HG03175 (cell line): ENCODE measurements at regions not wholly inside any gene's neighbourhood (a gene's known extent, or its start where the extent isn't known, plus 50 kb on each side); places are given as distances from the start of the nearest gene placed in this dataset.

Experiments
- ATAC-seq: cut with Tn5 transposase; IDR thresholded peaks from one replicate; pipeline ENCODE4 v1.9.1; 2021; ENCODE audit warnings: mild to moderate bottlenecking, moderate library complexity; ENCODE audit not compliant: unreplicated experiment

- ATAC-seq = no peak
These were observed 657.9 kb downstream of the AJAP1 start for GRCh38 chr1:5312293-5312674.

GRCh38 chr1:5311634-5312292 lies 657.4 kb downstream of the AJAP1 start:
- ATAC-seq = no peak

- ATAC-seq = no peak
These were observed 656.7 kb downstream of the AJAP1 start for GRCh38 chr1:5311147-5311546.

GRCh38 chr1:5308249-5308648 lies 653.8 kb downstream of the AJAP1 start:
- no peak for ATAC-seq

DNA sequence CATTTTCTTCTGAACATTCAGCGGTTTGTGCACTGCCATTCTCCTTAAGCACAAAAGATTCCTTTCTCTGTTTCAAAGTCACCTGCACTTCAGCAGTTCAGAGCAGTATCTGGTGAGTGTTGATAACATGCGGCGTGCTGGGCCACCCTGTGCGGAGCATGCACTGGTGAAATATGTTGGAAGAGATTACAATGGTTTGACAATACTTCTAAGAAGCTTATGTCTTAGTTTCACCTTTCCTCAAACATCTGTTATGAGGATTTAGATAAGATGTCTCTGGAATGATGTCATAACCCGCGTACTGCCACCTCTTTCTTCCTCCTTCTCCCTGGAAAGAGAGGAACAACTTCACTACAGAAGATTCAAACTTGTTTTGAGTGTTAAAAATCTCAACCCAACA lies 650.3 kb downstream of the AJAP1 start:
- no peak for ATAC-seq

DNA sequence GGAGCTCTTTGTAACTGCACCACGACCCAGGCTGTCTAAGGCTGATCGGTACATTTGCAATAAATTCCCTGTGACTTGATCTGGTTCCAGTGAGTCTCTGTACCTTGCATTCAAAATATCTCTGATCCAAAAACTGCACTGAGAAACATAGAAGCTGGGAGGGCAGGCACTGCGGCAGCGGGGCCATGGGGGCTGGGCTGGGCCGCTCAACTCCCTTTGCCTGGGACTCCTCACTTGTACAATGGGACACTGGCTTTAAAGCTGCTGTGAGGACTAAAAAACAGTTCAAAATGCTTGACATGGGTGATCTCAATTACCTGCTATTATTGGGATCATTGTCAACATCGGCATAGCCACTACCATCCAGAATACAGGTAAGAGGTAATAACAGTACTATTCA lies 644.0 kb downstream of the AJAP1 start:
- no peak for ATAC-seq

GRCh38 chr1:5297886-5298239 lies 643.5 kb downstream of the AJAP1 start:
- no peak for ATAC-seq

GRCh38 chr1:5297180-5297885 lies 642.9 kb downstream of the AJAP1 start:
- ATAC-seq = no peak

DNA sequence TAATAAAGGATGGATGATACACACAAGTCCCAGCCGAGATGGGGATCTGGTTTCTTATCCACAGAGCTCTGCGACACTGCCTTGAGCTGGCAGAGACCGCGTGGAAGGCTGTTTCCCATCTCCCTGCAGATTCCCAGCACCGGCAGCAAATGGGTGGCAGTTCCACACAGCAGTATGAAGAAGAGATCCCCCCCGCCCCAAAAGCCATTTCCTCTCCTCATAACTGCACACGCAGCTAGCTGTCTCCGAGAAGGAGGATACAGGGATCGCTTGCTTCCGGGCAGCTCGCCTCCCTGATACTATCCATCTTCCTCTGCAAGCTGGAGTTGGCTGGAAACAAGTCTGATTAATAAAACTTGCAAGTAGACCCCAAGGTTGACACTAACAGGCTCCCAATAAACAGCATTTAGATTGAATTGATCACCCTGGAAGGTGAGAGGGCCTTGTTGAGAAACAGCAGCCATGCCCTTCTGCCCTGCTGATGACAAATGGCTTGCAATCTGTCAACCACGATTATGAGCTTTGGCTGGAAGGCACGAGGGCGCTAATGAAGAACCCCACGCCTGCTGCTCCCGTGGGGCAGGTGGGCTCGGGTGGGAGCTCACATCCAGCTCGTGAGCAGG lies 642.3 kb downstream of the AJAP1 start:
- ATAC-seq = no peak

DNA sequence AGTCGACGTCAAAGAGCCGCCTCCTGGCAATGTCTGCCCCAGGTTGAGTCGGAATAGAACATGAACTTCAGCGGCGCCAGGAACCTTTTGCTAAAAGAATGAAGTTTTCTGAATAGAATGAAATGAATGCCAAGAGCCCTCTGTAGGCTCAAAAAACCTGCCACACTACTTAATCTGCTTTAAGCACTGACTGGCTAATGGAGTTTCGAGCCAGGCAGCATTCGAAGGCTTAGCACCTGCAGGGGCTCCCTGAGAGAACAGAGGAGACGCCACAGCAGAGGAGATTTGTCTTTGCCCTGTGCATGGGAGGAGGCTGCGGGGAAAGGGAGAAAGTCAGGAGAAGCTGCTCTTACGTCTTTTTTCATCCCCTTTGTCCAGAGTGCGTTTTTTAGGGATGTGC lies 641.7 kb downstream of the AJAP1 start:
- no peak for ATAC-seq

- ATAC-seq = no peak
These were observed 637.5 kb downstream of the AJAP1 start for GRCh38 chr1:5291889-5292288.

- no peak for ATAC-seq
These were observed 633.1 kb downstream of the AJAP1 start for GRCh38 chr1:5287178-5288150.

DNA sequence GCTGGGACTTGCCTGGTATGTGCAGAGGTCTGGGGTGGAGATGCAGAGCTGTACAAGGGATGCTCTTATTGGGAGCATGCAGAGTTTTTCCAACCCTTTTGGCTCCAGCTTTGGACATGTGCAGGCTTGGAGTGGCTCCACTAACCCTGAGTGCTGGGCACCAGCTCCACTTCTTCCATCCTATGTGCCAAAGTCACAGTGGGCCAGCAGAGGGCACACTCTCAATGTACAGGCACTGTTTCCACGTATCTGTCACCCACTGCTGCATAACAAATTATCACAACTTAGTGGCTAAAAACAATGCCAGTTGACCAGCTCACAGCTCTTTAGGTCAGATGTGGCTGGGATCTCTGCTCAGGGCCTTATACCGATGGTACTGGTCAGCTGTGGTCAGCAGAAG lies 631.8 kb downstream of the AJAP1 start:
- no peak for ATAC-seq

DNA sequence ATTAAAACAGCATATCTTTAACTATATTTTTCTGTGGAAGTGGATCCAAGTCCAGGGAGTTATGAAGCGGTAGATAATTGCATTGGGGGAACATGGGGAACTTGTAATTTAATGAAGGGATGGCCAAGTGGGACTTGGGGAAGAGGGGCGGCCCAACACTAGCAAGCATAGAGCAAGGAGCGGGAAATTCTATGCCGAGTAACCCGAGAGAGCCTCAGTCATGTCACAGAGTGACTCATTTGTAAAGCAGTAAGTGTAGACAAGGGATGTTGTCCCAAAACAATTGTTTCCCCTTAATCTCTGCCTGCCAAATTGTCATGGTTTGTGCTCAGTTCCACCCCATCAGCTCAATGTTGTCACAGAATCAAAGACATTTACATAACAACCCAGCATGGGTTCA lies 620.1 kb downstream of the AJAP1 start:
- no peak for ATAC-seq

GRCh38 chr1:5273280-5274003 lies 619.0 kb downstream of the AJAP1 start:
- ATAC-seq = no peak

DNA sequence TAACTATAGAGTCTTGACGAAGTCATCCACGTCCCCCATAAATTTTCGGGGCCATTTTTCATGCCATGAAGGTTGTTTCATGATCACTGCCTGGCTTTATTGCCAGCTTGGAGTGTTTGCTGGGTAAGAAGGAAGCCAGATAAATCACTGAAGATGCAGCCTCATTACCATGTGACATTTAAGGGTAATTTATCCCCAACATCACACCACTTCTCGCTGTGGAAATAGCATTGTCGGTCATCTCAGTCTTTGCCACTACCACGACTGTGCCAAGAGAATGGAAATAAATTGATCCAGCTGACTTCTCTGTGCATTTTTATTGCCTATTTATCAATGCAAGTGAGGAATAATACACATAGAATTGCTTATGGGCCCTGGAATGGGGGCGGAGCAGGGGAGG lies 617.9 kb downstream of the AJAP1 start:
- ATAC-seq = no peak

DNA sequence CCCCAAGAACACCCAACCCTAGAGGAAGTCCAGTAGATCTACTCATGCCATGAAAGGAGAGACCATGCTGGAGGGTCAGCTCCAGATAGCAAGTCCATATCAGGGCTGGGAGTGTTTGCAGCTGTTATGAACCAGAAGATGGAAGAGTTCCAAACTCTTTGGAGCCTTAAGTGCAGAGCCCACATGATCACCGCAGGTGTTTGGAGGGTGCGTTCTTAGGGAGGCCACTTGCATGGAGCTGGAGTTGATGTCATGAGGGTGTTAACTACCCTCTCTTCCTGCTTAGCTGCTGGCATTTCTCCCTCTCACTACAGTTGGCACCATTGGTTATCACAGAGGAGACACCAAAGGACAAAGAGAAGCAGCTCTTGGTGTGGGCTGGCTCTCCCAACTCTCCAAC lies 616.9 kb downstream of the AJAP1 start:
- ATAC-seq = no peak

DNA sequence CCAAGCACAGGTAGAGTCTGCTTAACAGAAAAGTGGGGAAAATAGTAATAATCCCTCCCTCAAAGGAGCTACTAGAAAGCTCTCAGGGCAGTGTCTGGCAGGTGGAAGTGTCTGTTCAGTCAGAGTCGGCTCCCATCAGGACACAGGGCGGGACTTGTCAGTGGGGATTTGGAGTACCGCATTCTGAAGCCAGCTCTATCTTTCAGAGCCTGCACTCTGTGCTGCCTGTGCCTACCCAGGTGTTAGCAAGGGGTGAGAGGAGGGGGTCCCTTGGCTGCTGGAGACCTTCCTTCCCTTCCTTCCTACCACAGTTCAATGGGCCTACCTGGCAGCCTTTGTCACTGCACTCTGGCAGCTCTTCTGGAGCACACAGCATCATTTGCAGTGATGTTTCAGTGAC lies 615.5 kb downstream of the AJAP1 start:
- ATAC-seq = no peak

- no peak for ATAC-seq
These were observed 613.3 kb downstream of the AJAP1 start for GRCh38 chr1:5267603-5268235.

DNA sequence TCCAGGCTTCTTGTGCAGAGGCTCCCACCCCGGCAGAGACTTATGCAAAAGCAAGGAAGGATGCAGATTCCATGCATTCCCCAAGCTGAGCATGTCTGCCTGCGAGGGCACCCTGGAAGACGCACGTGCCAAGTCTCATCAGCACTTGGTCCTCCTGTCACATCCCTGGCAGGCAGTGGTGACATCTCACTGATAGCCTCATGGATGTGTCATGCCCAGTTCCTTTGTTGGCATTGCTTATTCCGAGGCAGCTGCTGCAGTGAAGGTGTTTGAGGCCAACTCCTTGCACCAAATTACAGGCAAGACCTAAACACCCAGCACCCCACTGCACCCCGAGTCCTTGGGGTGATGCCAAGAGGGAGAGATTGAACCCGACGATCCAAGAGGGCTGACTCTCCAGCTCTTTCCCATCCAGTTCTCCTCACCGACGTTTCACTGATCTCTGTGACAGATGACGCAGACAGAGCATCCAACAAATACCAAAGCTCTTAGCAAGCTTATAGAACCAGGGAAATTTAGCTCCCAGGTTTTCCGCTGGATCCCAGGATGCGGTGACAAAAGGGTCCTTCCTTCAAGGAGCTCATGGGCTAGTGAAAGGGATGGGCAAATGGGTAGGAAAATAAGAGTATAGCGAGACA lies 611.1 kb downstream of the AJAP1 start:
- no peak for ATAC-seq
